Chondrocyte (in vitro differentiated cells): ENCODE measurements at regions not wholly inside any gene's neighbourhood (a gene's known extent, or its start where the extent isn't known, plus 50 kb on each side); places are given as distances from the start of the nearest gene placed in this dataset.

Experiments
- DNase-seq: peaks from one replicate; pipeline ENCODE4 v3.0.0; 2021; ENCODE audit warnings: mixed read lengths, low spot score
- H3K27ac Mint-ChIP-seq: one replicate; pipeline ENCODE4 v1.8.0; 2021; ENCODE audit warnings: mild to moderate bottlenecking, moderate library complexity, mixed read lengths; ENCODE audit not compliant: unreplicated experiment
- H3K27me3 Mint-ChIP-seq: 2 replicates; pipeline ENCODE4 v1.8.0; 2021; ENCODE audit warnings: low read depth, mixed read lengths
- H3K36me3 Mint-ChIP-seq: 2 replicates; pipeline ENCODE4 v1.8.0; 2021; ENCODE audit warnings: low read depth, mixed read lengths
- H3K4me1 Mint-ChIP-seq: 2 replicates; pipeline ENCODE4 v1.8.0; 2021; ENCODE audit warnings: low read depth, mild to moderate bottlenecking, mixed read lengths
- H3K4me3 Mint-ChIP-seq: one replicate; pipeline ENCODE4 v1.8.0; 2021; ENCODE audit warnings: mild to moderate bottlenecking, moderate library complexity, mixed read lengths; ENCODE audit not compliant: unreplicated experiment
- H3K9me3 Mint-ChIP-seq: 2 replicates; pipeline ENCODE4 v1.8.0; 2021; ENCODE audit warnings: low read depth, mixed read lengths
- CTCF ChIP-seq: fragments of 200-600 bp; sonication (generic); IDR thresholded peaks from 2 replicates; pipeline ENCODE4 v1.5.0; 2021; ENCODE audit warnings: antibody characterized with exemption, mild to moderate bottlenecking, moderate library complexity

GRCh38 chr11:113567097-113567496, 91.9 kb upstream of the DRD2 start:
- H3K4me1 Mint-ChIP-seq = peaks cover 8% of the 10 kb centered on the region
- H3K27ac Mint-ChIP-seq = no peak overlapping the region
- DNase-seq = no peak
- H3K4me3 Mint-ChIP-seq = no peak overlapping the region
- no peaks in the 10 kb centered on the region for H3K9me3 Mint-ChIP-seq
- peaks cover 34% of the 10 kb centered on the region for H3K27me3 Mint-ChIP-seq
- no peak for TF ChIP-seq CTCF
- no peaks in the 10 kb centered on the region for H3K36me3 Mint-ChIP-seq

GRCh38 chr11:113564527-113565130, 89.4 kb upstream of the DRD2 start:
- Mint-ChIP-seq H3K9me3 (no peaks in the 10 kb centered on the region), H3K27ac (no peak overlapping the region), H3K27me3 (peaks cover 34% of the 10 kb centered on the region), H3K4me3 (no peak overlapping the region), H3K36me3 (no peaks in the 10 kb centered on the region), H3K4me1 (peaks cover 3% of the 10 kb centered on the region)
- TF ChIP-seq CTCF = no peak
- DNase-seq = no peak

DNA sequence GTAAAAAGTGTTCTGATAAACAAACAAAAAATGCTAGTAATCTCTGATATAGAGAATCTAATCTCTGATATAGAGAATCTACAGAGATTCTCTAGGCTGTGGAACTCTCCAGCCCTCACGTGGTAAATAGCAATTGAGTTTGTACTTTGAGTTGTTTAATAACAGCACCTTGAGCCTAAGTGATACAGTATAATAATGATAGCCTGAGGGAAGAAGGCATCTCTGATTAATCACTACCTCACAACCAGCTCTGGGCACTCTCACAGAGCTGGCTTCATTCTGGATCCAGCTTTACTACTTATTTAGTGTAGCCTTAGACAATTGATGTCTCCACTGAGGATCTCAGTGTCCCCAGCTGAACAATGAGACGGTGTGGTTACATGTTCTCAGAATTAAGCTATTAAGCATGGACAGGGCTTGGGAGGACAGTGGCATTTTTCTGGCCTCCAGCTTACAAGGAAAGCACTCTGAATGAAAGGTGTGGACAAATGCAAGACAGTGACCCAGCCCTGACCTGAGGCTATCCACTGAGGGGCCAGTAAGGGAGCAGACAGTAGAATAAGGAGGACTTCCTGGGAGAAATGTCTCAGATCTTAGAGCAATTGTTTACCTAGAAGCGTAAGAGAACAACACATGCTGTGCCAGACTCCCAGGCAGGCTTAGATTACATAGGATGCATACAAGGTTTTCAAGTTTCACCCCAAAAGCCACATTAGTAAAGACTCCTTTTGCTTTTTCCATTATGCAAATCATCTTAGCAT, 88.7 kb upstream of the DRD2 start:
- H3K4me3 Mint-ChIP-seq = no peak overlapping the region
- no peaks in the 10 kb centered on the region for H3K36me3 Mint-ChIP-seq
- H3K27me3 Mint-ChIP-seq = peaks cover 34% of the 10 kb centered on the region
- DNase-seq = no peak
- H3K4me1 Mint-ChIP-seq = peaks cover 3% of the 10 kb centered on the region
- no peak for TF ChIP-seq CTCF
- H3K9me3 Mint-ChIP-seq = no peaks in the 10 kb centered on the region
- no peak overlapping the region for H3K27ac Mint-ChIP-seq

GRCh38 chr11:113562981-113563461, 87.8 kb upstream of the DRD2 start:
- H3K27me3 Mint-ChIP-seq = peaks cover 32% of the 10 kb centered on the region
- H3K9me3 Mint-ChIP-seq = no peaks in the 10 kb centered on the region
- TF ChIP-seq CTCF = no peak
- no peak for DNase-seq
- H3K4me1 Mint-ChIP-seq = peaks cover under 1% of the 10 kb centered on the region
- no peak overlapping the region for H3K4me3 Mint-ChIP-seq
- no peaks in the 10 kb centered on the region for H3K36me3 Mint-ChIP-seq
- H3K27ac Mint-ChIP-seq = no peak overlapping the region

- no peaks in the 10 kb centered on the region for H3K4me1 Mint-ChIP-seq
- no peaks in the 10 kb centered on the region for H3K9me3 Mint-ChIP-seq
- no peak overlapping the region for H3K4me3 Mint-ChIP-seq
- no peak for TF ChIP-seq CTCF
- no peaks in the 10 kb centered on the region for H3K36me3 Mint-ChIP-seq
- no peak for DNase-seq
- H3K27ac Mint-ChIP-seq = no peak overlapping the region
- peaks cover 29% of the 10 kb centered on the region for H3K27me3 Mint-ChIP-seq
These were observed 87.4 kb upstream of the DRD2 start for GRCh38 chr11:113562576-113562975.
